Adrenal gland (tissue), 9 donors: ENCODE measurements at regions not wholly inside any gene's neighbourhood (a gene's known extent, or its start where the extent isn't known, plus 50 kb on each side); places are given as distances from the start of the nearest gene placed in this dataset.

Source experiments
- DNase-seq, 7 donors: peaks; one replicate each; pipeline ENCODE4 v3.0.0-alpha.2; 2019 to 2020
- H3K27ac ChIP-seq, 5 donors: fragments of 200-600 bp; sonication (generic) in 4 of 5; 1 replicate in 3 of 5; 2 replicates in 2 of 5; pipeline versions ENCODE4 v1.5.1 to v1.8.0; 2016 to 2020; ENCODE audit warnings: mild to moderate bottlenecking in 1 of 5
- H3K27me3 ChIP-seq: fragments of 200-600 bp; 2 replicates; pipeline ENCODE4 v1.8.0; 2021
- H3K36me3 ChIP-seq, 2 donors: fragments of 200-600 bp; replicated peaks in 1 of 2; 1 replicate in 1 of 2; 2 replicates in 1 of 2; pipeline versions ENCODE4 v1.5.1 to v1.8.0; 2018 to 2022
- H3K4me1 ChIP-seq, 2 donors: fragments of 200-600 bp; replicated peaks in 1 of 2; 1 replicate in 1 of 2; 2 replicates in 1 of 2; pipeline versions ENCODE4 v1.5.1 to v1.8.0; 2018 to 2021
- H3K4me3 ChIP-seq, 4 donors: fragments of 200-600 bp; sonication (generic) in 3 of 4; one replicate each; pipeline ENCODE4 v1.5.1; 2016 to 2018
- H3K9me3 ChIP-seq, 3 donors: fragments of 200-600 bp; sonication (generic) in 1 of 3; replicated peaks in 1 of 3; 1 replicate in 2 of 3; 2 replicates in 1 of 3; pipeline versions ENCODE4 v1.5.1 to v1.8.0; 2016 to 2021
- POLR2A ChIP-seq, 2 donors: fragments of 450-650 bp; IDR thresholded peaks; one replicate each; pipeline ENCODE4 v1.6.1; 2017; ENCODE audit warnings: antibody characterized with exemption in 2 of 2, mild to moderate bottlenecking in 2 of 2, moderate library complexity in 1 of 2
- WGBS, 4 donors: extraction: QIAGEN DNeasy Blood & Tissue Kit in 2 of 4; methylation state at CpG; one replicate each; pipeline versions ENCODE4 v1.1.5 to v1.1.7; 2013 to 2017; 5-methylcytosine and 5-hydroxymethylcytosine counted together
- intact Hi-C, 2 donors: fragments of 100-400 bp; cut with DNase I; formaldehyde crosslinking; loops; one replicate each; pipeline versions ENCODE4 v1.14.1 to v1.15.0; 2022 to 2023
- TF ChIP-seq, protein P1 (sequence below), 6 experiments: fragments of 450-650 bp in 4 of 6; fragments of 200-600 bp in 2 of 6; sonication (generic) in 1 of 6; IDR thresholded peaks; 1 replicate in 5 of 6; 2 replicates in 1 of 6; pipeline versions ENCODE4 v1.5.1 to v1.8.0; 2016 to 2021; ENCODE audit warnings: antibody characterized with exemption in 6 of 6, mild to moderate bottlenecking in 2 of 6, moderate library complexity in 1 of 6
- donor health status: healthy with polysubstance abuse.
- donor health status: Bipolar disorder and iron deficiency.
- donor health status: DM: yes; HTN: yes; CAD: no.
- donor health status: DM: no; HTN: no; CAD: no.
- donor health status: DM: no; HTN: no; CAD: no.

DNA sequence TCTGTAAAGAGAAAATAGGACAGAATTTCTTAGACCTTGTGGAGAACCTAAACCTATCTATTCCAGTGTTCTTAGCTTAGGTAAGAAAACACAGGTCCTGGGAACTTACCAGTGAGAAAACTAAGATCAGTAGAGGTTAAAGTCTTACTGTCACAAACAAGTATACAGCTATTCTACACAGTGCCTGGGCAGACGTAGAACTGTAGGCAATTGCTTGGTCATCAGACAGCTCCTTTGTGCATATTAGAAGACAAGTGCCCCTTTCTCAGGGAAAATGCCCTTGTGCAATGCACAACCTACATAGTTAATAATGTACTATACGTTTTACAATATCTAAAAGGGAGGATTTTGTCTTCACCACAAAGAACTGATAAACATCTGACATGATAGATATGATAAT is 86.6 kb upstream of the JADE1 start:
- Histone ChIP-seq H3K36me3 (no peaks in the 10 kb centered on the region), H3K27me3 (no peaks in the 10 kb centered on the region), H3K9me3 (no peaks in the 10 kb centered on the region), H3K4me1 (no peaks in the 10 kb centered on the region), H3K27ac (no peak overlapping the region), H3K4me3 (no peak overlapping the region)
- DNase-seq, result no peak
- WGBS, 4 donors, result 79 to 92% (median 85%) methylated on average over 2 of the region's 2 CpGs
- intact Hi-C loops, result no loop called here
- TF ChIP-seq, protein P1, sequence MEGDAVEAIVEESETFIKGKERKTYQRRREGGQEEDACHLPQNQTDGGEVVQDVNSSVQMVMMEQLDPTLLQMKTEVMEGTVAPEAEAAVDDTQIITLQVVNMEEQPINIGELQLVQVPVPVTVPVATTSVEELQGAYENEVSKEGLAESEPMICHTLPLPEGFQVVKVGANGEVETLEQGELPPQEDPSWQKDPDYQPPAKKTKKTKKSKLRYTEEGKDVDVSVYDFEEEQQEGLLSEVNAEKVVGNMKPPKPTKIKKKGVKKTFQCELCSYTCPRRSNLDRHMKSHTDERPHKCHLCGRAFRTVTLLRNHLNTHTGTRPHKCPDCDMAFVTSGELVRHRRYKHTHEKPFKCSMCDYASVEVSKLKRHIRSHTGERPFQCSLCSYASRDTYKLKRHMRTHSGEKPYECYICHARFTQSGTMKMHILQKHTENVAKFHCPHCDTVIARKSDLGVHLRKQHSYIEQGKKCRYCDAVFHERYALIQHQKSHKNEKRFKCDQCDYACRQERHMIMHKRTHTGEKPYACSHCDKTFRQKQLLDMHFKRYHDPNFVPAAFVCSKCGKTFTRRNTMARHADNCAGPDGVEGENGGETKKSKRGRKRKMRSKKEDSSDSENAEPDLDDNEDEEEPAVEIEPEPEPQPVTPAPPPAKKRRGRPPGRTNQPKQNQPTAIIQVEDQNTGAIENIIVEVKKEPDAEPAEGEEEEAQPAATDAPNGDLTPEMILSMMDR (IDR thresholded peaks at IDR 0.05), result no peak
- no peak for TF ChIP-seq POLR2A (IDR thresholded peaks at IDR 0.05)

DNA sequence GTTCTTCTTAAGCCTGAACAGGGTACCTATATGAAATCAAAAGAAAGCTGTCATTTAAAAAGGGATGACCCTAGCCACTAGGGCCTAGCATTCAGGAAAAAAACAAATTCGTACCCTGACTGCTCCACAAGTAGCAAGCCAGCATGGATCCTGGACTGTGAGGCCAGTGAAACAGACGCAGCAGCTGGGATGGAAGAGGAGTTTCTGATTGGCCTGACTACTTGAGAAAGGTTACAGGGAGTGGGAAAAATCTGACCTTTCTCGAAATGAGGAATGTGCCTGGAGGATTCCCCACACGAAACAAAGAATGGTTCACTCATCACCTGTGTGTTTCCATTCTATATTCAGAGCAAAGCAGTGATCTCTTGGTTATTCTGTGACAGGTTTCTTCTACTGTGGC is 87.6 kb upstream of the JADE1 start:
- DNase-seq, result no peak
- no peaks in the 10 kb centered on the region for H3K27me3 ChIP-seq
- intact Hi-C loops, result no loop called here
- no peaks in the 10 kb centered on the region for H3K9me3 ChIP-seq
- WGBS, 4 donors, result 81 to 89% (median 86%) methylated on average over 4 of the region's 4 CpGs
- TF ChIP-seq, protein P1 (IDR thresholded peaks at IDR 0.05), result no peak
- TF ChIP-seq POLR2A (IDR thresholded peaks at IDR 0.05), result no peak
- no peak overlapping the region for H3K27ac ChIP-seq
- H3K36me3 ChIP-seq, result no peaks in the 10 kb centered on the region
- H3K4me3 ChIP-seq, result no peak overlapping the region
- no peaks in the 10 kb centered on the region for H3K4me1 ChIP-seq

DNA sequence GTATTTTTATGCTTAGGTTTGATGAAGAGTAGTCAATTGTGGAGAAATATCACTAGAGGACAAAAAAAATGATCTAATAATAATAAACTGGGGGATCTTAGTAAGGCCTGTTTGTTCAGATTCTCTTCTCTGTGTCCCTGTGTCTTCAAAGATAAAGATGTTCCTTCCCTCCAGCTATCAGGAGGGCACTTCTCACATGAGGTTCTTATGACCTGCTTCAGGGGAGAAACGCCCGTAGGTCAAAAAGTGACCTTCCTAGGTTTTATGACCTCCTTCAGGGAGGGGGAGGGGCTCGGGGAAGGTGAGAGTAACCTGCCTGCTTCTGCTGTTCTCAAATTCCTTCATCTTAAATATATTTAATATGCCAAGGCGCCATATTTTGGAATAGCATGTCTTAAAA is 89.2 kb upstream of the JADE1 start:
- intact Hi-C loops, result no loop called here
- 68 to 87% (median 77%) methylated on average over 4 of the region's 4 CpGs for WGBS, 4 donors
- Histone ChIP-seq H3K27me3 (no peaks in the 10 kb centered on the region), H3K27ac (no peak overlapping the region), H3K4me3 (no peak overlapping the region), H3K4me1 (no peaks in the 10 kb centered on the region), H3K9me3 (no peaks in the 10 kb centered on the region), H3K36me3 (no peaks in the 10 kb centered on the region)
- DNase-seq, result no peak
- TF ChIP-seq, protein P1 (IDR thresholded peaks at IDR 0.05), result no peak
- no peak for TF ChIP-seq POLR2A (IDR thresholded peaks at IDR 0.05)

DNA sequence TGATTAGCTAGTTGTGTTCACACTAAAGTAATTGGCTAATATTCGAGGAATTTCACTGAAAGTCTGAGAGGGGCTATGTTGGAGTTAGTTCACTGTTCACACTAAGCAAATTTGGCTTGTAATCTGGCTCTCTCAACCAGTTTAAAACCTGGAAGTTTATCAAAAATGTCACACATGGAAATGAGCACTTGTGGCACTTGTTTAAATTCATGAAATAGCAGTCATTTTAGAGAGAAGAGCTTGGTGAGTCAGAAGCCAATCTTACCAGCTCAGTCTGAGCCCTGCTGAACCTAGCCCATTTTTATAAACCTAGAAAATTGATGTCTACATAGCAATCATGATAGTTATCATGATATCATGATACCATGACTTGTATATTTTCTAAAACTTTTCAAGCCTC is 90.7 kb upstream of the JADE1 start:
- Histone ChIP-seq H3K36me3 (no peaks in the 10 kb centered on the region), H3K27me3 (no peaks in the 10 kb centered on the region), H3K4me1 (no peaks in the 10 kb centered on the region), H3K9me3 (no peaks in the 10 kb centered on the region), H3K4me3 (no peak overlapping the region), H3K27ac (no peak overlapping the region)
- 85 to 100% (median 93%) methylated on average over 1 of the region's 1 CpG for WGBS, 4 donors
- no peak for DNase-seq
- intact Hi-C loops, result no loop called here
- TF ChIP-seq, protein P1 (IDR thresholded peaks at IDR 0.05), result no peak
- TF ChIP-seq POLR2A (IDR thresholded peaks at IDR 0.05), result no peak
